ENCODE measurements at regions not wholly inside any gene's neighbourhood (a gene's known extent, or its start where the extent isn't known, plus 50 kb on each side); places are given as distances from the start of the nearest gene placed in this dataset.

DNA sequence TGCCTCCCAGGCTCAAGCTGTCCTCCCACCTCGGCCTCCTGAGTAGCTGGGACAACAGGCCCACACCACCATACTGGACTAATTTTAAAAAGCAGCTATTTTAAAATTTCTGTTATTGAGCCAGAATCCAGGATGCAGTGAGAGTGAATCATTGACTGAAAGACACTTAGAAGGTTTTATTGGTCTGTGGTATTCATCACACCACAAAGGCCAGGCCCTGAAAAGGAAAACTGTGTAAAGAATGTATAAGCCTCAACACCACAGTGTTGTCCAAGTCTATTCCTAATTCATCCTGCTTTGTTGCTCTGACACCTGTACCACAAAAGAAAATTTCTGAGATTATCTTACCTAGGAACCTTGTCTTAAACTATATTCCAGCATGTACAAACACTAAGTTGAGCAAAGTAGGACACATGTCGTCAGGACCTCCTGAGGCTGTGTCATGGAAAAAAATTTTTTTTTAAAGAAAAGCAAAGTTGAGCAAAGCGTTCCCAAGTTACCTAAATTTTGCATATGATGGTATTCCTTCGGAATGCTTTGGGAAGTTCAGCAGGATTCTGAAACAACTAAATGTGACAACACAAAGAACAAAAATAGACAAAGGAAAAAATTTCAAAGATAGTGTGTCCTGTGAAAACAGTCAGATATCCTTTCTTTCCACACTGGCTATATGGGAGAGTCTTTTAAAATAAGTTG is 129.6 kb upstream of the MKLN1 start:
- no peaks in the 10 kb centered on the region for H3K4me1 ChIP-seq
- no peak overlapping the region for H3K4me3 ChIP-seq
- TF ChIP-seq POLR2A (IDR thresholded peaks at IDR 0.05), result no peak
- TF ChIP-seq, protein P1, sequence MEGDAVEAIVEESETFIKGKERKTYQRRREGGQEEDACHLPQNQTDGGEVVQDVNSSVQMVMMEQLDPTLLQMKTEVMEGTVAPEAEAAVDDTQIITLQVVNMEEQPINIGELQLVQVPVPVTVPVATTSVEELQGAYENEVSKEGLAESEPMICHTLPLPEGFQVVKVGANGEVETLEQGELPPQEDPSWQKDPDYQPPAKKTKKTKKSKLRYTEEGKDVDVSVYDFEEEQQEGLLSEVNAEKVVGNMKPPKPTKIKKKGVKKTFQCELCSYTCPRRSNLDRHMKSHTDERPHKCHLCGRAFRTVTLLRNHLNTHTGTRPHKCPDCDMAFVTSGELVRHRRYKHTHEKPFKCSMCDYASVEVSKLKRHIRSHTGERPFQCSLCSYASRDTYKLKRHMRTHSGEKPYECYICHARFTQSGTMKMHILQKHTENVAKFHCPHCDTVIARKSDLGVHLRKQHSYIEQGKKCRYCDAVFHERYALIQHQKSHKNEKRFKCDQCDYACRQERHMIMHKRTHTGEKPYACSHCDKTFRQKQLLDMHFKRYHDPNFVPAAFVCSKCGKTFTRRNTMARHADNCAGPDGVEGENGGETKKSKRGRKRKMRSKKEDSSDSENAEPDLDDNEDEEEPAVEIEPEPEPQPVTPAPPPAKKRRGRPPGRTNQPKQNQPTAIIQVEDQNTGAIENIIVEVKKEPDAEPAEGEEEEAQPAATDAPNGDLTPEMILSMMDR (IDR thresholded peaks at IDR 0.05), result no peak
- intact Hi-C loops (cut with DNase I; ENCODE audit: low total_unique reads), result no loop called here
- WGBS, 2 donors, result 87 to 92% methylated on average over 4 of the region's 4 CpGs
- H3K36me3 ChIP-seq (ENCODE audit: low read depth, missing control alignments), result no peaks in the 10 kb centered on the region
- H3K9me3 ChIP-seq, result no peaks in the 10 kb centered on the region
- H3K27me3 ChIP-seq, result no peaks in the 10 kb centered on the region
- DNase-seq, result no peak
- no peak overlapping the region for H3K27ac ChIP-seq

DNA sequence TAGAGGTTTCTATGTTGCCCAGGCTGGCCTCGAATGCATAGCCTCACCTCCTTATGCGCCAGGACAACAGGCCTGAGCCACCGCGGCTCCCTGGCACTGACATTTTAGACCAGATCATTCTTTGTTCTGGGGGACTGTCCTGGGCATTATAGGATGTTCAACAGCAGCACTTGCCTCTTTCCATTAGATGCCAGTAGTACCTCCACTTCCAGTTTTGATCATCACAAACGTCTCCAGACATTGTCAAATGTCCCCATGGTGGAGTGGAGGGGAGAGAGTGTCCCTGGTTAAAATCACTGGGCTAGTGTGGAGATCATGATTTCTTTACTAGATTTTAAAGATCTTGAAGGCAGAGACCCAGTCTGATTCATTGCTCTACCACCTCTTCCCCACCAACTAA is 125.2 kb upstream of the MKLN1 start:
- DNase-seq, result no peak
- Histone ChIP-seq H3K27me3 (no peaks in the 10 kb centered on the region), H3K4me1 (no peaks in the 10 kb centered on the region), H3K4me3 (no peak overlapping the region), H3K27ac (no peak overlapping the region), H3K9me3 (no peaks in the 10 kb centered on the region), H3K36me3 (ENCODE audit: low read depth, missing control alignments) (no peaks in the 10 kb centered on the region)
- WGBS, 2 donors, result 85 to 88% methylated on average over 5 of the region's 5 CpGs
- TF ChIP-seq, protein P1 (IDR thresholded peaks at IDR 0.05), result no peak
- no peak for TF ChIP-seq POLR2A (IDR thresholded peaks at IDR 0.05)
- intact Hi-C loops (cut with DNase I; ENCODE audit: low total_unique reads), result no loop called here

DNA sequence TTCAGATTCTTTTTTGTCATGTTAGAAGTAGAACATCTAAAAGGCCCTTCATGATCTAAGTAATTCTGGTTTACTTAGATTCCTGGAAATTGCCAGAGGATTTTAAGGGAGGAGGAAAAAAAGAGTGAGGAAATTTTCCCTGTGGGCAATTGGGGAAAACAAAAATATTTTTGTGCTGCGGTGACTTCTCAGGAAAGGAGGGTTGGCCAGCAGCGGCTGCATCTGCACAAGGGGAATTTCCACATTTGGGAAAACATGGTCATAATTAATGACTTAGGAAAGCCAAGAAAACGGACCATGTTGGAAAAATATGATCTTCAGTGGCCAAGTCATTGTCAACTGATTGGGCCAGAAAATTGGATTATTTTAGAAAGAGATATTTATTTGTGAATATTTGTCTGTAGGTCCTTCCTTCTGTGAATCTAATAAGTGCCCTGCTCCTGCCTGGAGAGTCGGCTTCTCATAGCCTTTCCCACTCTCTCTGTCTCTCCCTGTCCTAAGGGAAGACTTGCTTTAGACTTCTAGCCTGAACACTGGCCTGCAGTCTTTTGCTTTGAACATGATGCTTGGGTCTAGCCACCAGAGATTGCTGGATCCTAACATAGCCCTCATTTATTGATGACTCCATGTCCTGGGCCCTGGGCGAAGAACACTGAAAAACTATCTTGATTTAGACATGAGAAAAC is 124.2 kb upstream of the MKLN1 start:
- intact Hi-C loops (cut with DNase I; ENCODE audit: low total_unique reads), result no loop called here
- TF ChIP-seq, protein P1 (IDR thresholded peaks at IDR 0.05), result no peak
- no peak for TF ChIP-seq POLR2A (IDR thresholded peaks at IDR 0.05)
- 67 to 71% methylated on average over 5 of the region's 5 CpGs for WGBS, 2 donors
- DNase-seq, result peak; percentile 35
- no peak overlapping the region for H3K27ac ChIP-seq
- H3K4me3 ChIP-seq, result no peak overlapping the region
- H3K9me3 ChIP-seq, result no peaks in the 10 kb centered on the region
- H3K27me3 ChIP-seq, result no peaks in the 10 kb centered on the region
- H3K36me3 ChIP-seq (ENCODE audit: low read depth, missing control alignments), result no peaks in the 10 kb centered on the region
- H3K4me1 ChIP-seq, result no peaks in the 10 kb centered on the region

- peaks cover 3% of the 10 kb centered on the region for H3K4me1 ChIP-seq
- DNase-seq, result no peak
- no peak overlapping the region for H3K4me3 ChIP-seq
- H3K9me3 ChIP-seq, result no peaks in the 10 kb centered on the region
- no peak overlapping the region for H3K27ac ChIP-seq
- WGBS, 2 donors, result 70 to 82% methylated on average over 3 of the region's 3 CpGs
- no peaks in the 10 kb centered on the region for H3K36me3 ChIP-seq (ENCODE audit: low read depth, missing control alignments)
- H3K27me3 ChIP-seq, result no peaks in the 10 kb centered on the region
- TF ChIP-seq, protein P1 (IDR thresholded peaks at IDR 0.05), result no peak
- no peak for TF ChIP-seq POLR2A (IDR thresholded peaks at IDR 0.05)
- intact Hi-C loops (cut with DNase I; ENCODE audit: low total_unique reads), result no loop called here
These were observed 118.9 kb upstream of the MKLN1 start for GRCh38 chr7:131208777-131209176.

Measured in testis (tissue), 2 donors.